A673 (cell line): ENCODE measurements at regions not wholly inside any gene's neighbourhood (a gene's known extent, or its start where the extent isn't known, plus 50 kb on each side); places are given as distances from the start of the nearest gene placed in this dataset.

Experiments used
- CTCF ChIP-seq: fragments of 300-800, 200-600 bp; sonication (generic); conservative IDR thresholded peaks from 2 replicates; pipeline ENCODE4 v1.5.1; 2017; ENCODE audit warnings: low read depth, mild to moderate bottlenecking, antibody characterized with exemption, low read length, moderate library complexity, mixed read lengths
- EZH2 ChIP-seq: fragments of 200-600 bp; sonication (generic); IDR thresholded peaks from 2 replicates; pipeline ENCODE4 v1.6.1; 2017; ENCODE audit warnings: borderline replicate concordance, low read depth, mild to moderate bottlenecking, mixed read lengths, antibody characterized with exemption, low read length; ENCODE audit not compliant: poor library complexity, severe bottlenecking

- TF ChIP-seq CTCF (no peak), EZH2 (no peak)
Measured at GRCh38 chr2:15702452-15702851, 110.8 kb downstream of the DDX1 start.
